ENCODE measurements at regions not wholly inside any gene's neighbourhood (a gene's known extent, or its start where the extent isn't known, plus 50 kb on each side); places are given as distances from the start of the nearest gene placed in this dataset.
"Not testable (repeated sequence)": the region's sequence is repeated elsewhere in the genome, so short reads cannot be mapped to it uniquely, and the experiment has no call there.

DNA sequence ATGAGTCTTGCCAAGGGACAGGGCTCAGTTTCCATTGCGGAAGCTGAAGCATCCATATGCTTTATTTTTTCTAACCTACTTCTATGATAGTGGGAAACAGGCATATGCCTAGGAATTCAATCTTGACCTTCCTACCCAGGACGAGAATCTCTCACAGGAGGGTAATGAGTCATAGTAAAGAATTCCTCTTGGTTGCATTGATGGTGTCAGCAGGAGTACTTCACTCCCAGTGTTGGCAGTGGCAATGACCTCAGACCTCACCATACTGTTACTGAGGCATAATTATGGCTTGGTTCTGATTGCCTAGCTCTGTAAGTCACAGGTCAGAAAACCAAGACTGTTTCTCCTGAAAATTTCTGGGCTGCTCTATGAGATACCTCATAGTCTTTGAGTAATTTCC, 552.9 kb downstream of the ARL4A start:
- H3K27ac ChIP-seq, result no peak overlapping the region
- TF ChIP-seq, protein P1, sequence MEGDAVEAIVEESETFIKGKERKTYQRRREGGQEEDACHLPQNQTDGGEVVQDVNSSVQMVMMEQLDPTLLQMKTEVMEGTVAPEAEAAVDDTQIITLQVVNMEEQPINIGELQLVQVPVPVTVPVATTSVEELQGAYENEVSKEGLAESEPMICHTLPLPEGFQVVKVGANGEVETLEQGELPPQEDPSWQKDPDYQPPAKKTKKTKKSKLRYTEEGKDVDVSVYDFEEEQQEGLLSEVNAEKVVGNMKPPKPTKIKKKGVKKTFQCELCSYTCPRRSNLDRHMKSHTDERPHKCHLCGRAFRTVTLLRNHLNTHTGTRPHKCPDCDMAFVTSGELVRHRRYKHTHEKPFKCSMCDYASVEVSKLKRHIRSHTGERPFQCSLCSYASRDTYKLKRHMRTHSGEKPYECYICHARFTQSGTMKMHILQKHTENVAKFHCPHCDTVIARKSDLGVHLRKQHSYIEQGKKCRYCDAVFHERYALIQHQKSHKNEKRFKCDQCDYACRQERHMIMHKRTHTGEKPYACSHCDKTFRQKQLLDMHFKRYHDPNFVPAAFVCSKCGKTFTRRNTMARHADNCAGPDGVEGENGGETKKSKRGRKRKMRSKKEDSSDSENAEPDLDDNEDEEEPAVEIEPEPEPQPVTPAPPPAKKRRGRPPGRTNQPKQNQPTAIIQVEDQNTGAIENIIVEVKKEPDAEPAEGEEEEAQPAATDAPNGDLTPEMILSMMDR (IDR thresholded peaks at IDR 0.05), result no peak
- no peak for TF ChIP-seq ZFX (IDR thresholded peaks at IDR 0.05; ENCODE audit: borderline replicate concordance)

DNA sequence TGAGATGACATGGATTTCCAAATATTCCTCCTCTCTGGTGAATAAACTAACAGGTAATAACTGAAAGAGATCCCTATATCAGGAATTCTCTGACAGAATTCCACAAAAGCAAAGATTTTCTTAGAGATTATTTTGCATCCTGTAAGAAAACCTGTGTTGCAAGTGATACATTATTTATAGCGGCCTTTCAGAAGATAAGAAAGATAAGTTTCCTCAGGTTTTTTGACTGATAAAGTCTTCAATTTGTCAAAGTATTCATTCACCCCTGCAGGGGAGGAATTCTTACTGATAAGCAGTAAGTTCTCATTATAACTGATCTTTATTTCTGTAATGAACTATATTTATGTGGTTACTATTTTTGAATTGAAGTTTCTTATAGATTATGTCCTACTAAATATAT, 554.0 kb downstream of the ARL4A start:
- TF ChIP-seq, protein P1 (IDR thresholded peaks at IDR 0.05), result no peak
- no peak for TF ChIP-seq ZFX (IDR thresholded peaks at IDR 0.05; ENCODE audit: borderline replicate concordance)
- H3K27ac ChIP-seq, result no peak overlapping the region

- TF ChIP-seq ZFX (IDR thresholded peaks at IDR 0.05; ENCODE audit: borderline replicate concordance), result no peak
- TF ChIP-seq, protein P1 (IDR thresholded peaks at IDR 0.05), result no peak
- no peak overlapping the region for H3K27ac ChIP-seq
Observed at GRCh38 chr7:13257661-13258060, 570.2 kb downstream of the ARL4A start.

GRCh38 chr7:13258386-13258785, 571.0 kb downstream of the ARL4A start:
- H3K27ac ChIP-seq, result no peak overlapping the region
- no peak for TF ChIP-seq ZFX (IDR thresholded peaks at IDR 0.05; ENCODE audit: borderline replicate concordance)
- TF ChIP-seq, protein P1 (IDR thresholded peaks at IDR 0.05), result no peak

- no peak overlapping the region for H3K27ac ChIP-seq
- TF ChIP-seq ZFX (IDR thresholded peaks at IDR 0.05; ENCODE audit: borderline replicate concordance), result no peak
- TF ChIP-seq, protein P1 (IDR thresholded peaks at IDR 0.05), result no peak
Observed at GRCh38 chr7:13259930-13260329, 572.5 kb downstream of the ARL4A start.

DNA sequence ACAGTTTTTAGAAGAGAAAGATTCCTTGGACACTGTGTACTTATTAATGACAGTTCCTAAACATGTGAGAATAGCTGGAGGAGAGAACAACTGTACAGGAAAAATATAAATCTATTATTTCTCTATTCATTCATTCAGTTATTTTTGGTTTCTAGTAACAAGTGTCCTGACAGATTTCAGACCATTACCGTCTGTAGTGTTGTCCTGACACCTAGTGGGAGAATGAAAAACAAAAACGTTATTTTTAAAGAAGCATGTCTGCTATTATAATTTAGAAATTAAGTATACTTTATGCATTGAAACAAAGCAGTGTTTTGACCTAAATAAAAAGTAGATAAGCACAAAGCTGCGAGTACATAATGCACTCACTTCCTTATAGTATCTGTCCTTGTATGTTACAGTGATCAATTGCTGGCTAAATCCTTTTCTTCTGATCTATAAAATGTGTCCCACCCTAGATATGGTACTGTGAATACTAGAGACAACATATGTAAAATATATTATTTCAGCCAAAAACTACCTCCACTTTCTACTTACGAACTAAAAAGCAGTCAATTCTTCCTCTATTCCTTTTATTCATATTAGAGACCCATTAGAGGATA, 575.6 kb downstream of the ARL4A start:
- TF ChIP-seq ZFX (IDR thresholded peaks at IDR 0.05; ENCODE audit: borderline replicate concordance), result no peak
- TF ChIP-seq, protein P1 (IDR thresholded peaks at IDR 0.05), result peak; percentile 85
- H3K27ac ChIP-seq, result no peak overlapping the region

DNA sequence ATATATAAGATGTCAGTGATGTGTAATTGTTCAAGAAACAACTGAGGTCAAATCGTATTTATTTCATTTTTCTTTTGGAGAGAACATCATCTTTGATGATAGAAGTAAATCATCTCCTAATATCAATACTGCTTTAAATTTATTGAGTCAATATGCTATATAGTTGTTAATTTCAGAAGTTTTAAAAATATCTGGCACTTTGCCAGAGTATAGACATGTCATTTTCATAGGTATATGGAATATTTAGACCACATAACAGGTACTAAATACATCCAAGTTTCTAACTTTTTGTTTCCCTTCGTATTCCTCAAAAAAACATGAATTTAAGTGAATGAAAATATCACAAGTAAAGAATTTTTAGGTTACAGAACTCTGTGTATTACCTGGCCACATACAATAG, 577.8 kb downstream of the ARL4A start:
- no peak overlapping the region for H3K27ac ChIP-seq
- no peak for TF ChIP-seq ZFX (IDR thresholded peaks at IDR 0.05; ENCODE audit: borderline replicate concordance)
- TF ChIP-seq, protein P1 (IDR thresholded peaks at IDR 0.05), result no peak

GRCh38 chr7:13274205-13274604, 586.8 kb downstream of the ARL4A start:
- not testable (repeated sequence) for H3K27ac ChIP-seq

All from 22Rv1 (cell line).